HCT116 (cell line): ENCODE measurements at regions not wholly inside any gene's neighbourhood (a gene's known extent, or its start where the extent isn't known, plus 50 kb on each side); places are given as distances from the start of the nearest gene placed in this dataset.

ENCODE experiments used
- ATAC-seq: fragments of 200-7000 bp; cut with Tn5 transposase; 2 replicates; pipeline ENCODE4 v1.9.1; 2020; ENCODE audit warnings: mild to moderate bottlenecking, moderate library complexity
- BruUV-seq: library from RNA; stranded (reverse); fragments of 400-500 nt; replicated peaks from 2 replicates; lab custom pipeline; 2021; lab: Mats Ljungman, UMichigan
- CTCF ChIA-PET: fragments of 300-600 bp; sonication (Branson Sonifier 250); formaldehyde crosslinking; loops from one replicate; lab custom pipeline; 2021; ENCODE audit warnings: antibody characterized with exemption; lab: Charles Lee
- POLR2A ChIA-PET: fragments of 300-600, 350-600 bp; sonication (Branson Sonifier 250); formaldehyde crosslinking; loops from one replicate; lab custom pipeline; 2021; ENCODE audit warnings: antibody characterized with exemption; lab: Charles Lee
- RAD21 ChIA-PET, 2 experiments: fragments of 300-600 bp; sonication (Branson Sonifier 250); formaldehyde crosslinking; loops; one replicate each; lab custom pipeline; 2023; ENCODE audit warnings: low total read pairs in 2 of 2; ENCODE audit not compliant: uncharacterized antibody in 2 of 2, unreplicated experiment in 2 of 2, low non-redundant PET in 1 of 2; lab: Charles Lee
- DNase-seq: peaks from one replicate; pipeline ENCODE4 v3.0.0-alpha.2; 2010; ENCODE audit warnings: low read depth, low spot score
- H2AFZ ChIP-seq: fragments of 200-600 bp; shearing (Covaris generic), sonication (generic); 2 replicates; pipeline ENCODE4 v1.6.1; 2017; ENCODE audit warnings: low read depth, mixed run types, mixed read lengths, antibody characterized with exemption, low read length; ENCODE audit not compliant: poor library complexity, severe bottlenecking
- H3K27ac ChIP-seq: 2 replicates; pipeline ENCODE4 v1.5.1; 2012; ENCODE audit warnings: low read depth, low read length
- H3K27me3 ChIP-seq: fragments of 200-600 bp; sonication (generic); 2 replicates; pipeline ENCODE4 v1.6.1; 2016; ENCODE audit warnings: mixed run types, low read length, mixed read lengths; ENCODE audit not compliant: insufficient read depth
- H3K36me3 ChIP-seq, 2 experiments: fragments of 200-500 bp in 1 of 2; fragments of 200-600 bp in 1 of 2; sonication (Bioruptor generic) in 1 of 2; sonication (generic) in 1 of 2; 2 replicates each; pipeline versions ENCODE4 v1.5.1 to v1.6.1; 2014 to 2016; ENCODE audit warnings: low read length in 2 of 2, inconsistent platforms in 1 of 2, mixed read lengths in 1 of 2, mixed run types in 1 of 2; ENCODE audit not compliant: insufficient read depth in 2 of 2, control insufficient read depth in 1 of 2
- H3K4me1 ChIP-seq, 2 experiments: fragments of 200-600 bp in 1 of 2; sonication (generic) in 1 of 2; 2 replicates each; pipeline versions ENCODE4 v1.5.1 to v1.6.1; 2012 to 2017; ENCODE audit warnings: low read length in 2 of 2, inconsistent platforms in 1 of 2, mild to moderate bottlenecking in 1 of 2, mixed read lengths in 1 of 2, mixed run types in 1 of 2, moderate library complexity in 1 of 2; ENCODE audit not compliant: insufficient read depth in 2 of 2, control insufficient read depth in 1 of 2
- H3K4me2 ChIP-seq: fragments of 200-600 bp; sonication (generic); 2 replicates; pipeline ENCODE4 v1.6.1; 2017; ENCODE audit warnings: mixed run types, low read length, mixed read lengths
- H3K4me3 ChIP-seq, 2 experiments: fragments of 200-600 bp in 1 of 2; sonication (generic) in 1 of 2; replicated peaks in 1 of 2; 2 replicates each; pipeline ENCODE4 v1.5.1; 2011 to 2016; ENCODE audit warnings: low read length in 2 of 2, control low read depth in 1 of 2, low read depth in 1 of 2, mild to moderate bottlenecking in 1 of 2, mixed read lengths in 1 of 2, mixed run types in 1 of 2
- H3K79me2 ChIP-seq: fragments of 200-600 bp; sonication (generic); 2 replicates; pipeline ENCODE4 v1.6.1; 2017; ENCODE audit warnings: mild to moderate bottlenecking, mixed run types, low read length, moderate library complexity, mixed read lengths; ENCODE audit not compliant: insufficient read depth
- H3K9ac ChIP-seq: fragments of 200-600 bp; sonication (generic); 2 replicates; pipeline ENCODE4 v1.6.1; 2016; ENCODE audit warnings: low read length, mixed read lengths
- H3K9me2 ChIP-seq: fragments of 200-600 bp; sonication (generic), shearing (Covaris generic); 2 replicates; pipeline ENCODE4 v1.6.1; 2017; ENCODE audit warnings: mixed run types, mild to moderate bottlenecking, moderate library complexity; ENCODE audit not compliant: insufficient read depth
- H3K9me3 ChIP-seq, 2 experiments: fragments of 200-500 bp in 1 of 2; fragments of 200-600 bp in 1 of 2; sonication (Bioruptor generic) in 1 of 2; sonication (generic) in 1 of 2; 2 replicates each; pipeline ENCODE4 v1.6.1; 2014 to 2017; ENCODE audit warnings: low read length in 2 of 2, mixed read lengths in 2 of 2, inconsistent platforms in 1 of 2, low read depth in 1 of 2, mild to moderate bottlenecking in 1 of 2, mixed run types in 1 of 2, moderate library complexity in 1 of 2; ENCODE audit not compliant: control insufficient read depth in 1 of 2, insufficient read depth in 1 of 2
- H4K20me1 ChIP-seq: fragments of 200-600 bp; sonication (generic), shearing (Covaris generic); 2 replicates; pipeline ENCODE4 v1.6.1; 2017; ENCODE audit warnings: mixed run types, mild to moderate bottlenecking, moderate library complexity; ENCODE audit not compliant: insufficient read depth
- CBX3 ChIP-seq: IDR thresholded peaks from 2 replicates; pipeline ENCODE4 v1.6.1; 2012; ENCODE audit warnings: low read depth
- CEBPB ChIP-seq: IDR thresholded peaks from 2 replicates; pipeline ENCODE4 v1.6.1; 2012; ENCODE audit warnings: low read depth
- EGR1 ChIP-seq: IDR thresholded peaks from 2 replicates; pipeline ENCODE4 v1.6.1; 2012; ENCODE audit warnings: low read depth
- ELF1 ChIP-seq: IDR thresholded peaks from 2 replicates; pipeline ENCODE4 v1.6.1; 2012; ENCODE audit warnings: low read depth, borderline replicate concordance
- EZH2 ChIP-seq: fragments of 200-600 bp; sonication (generic); IDR thresholded peaks from 2 replicates; pipeline ENCODE4 v1.6.1; 2017; ENCODE audit warnings: antibody characterized with exemption, mixed run types
- FOSL1 ChIP-seq: IDR thresholded peaks from 2 replicates; pipeline ENCODE4 v1.6.1; 2012; ENCODE audit warnings: low read depth
- JUND ChIP-seq: IDR thresholded peaks from 2 replicates; pipeline ENCODE4 v1.6.1; 2012
- RAD21 ChIP-seq: IDR thresholded peaks from 2 replicates; pipeline ENCODE4 v1.6.1; 2012; ENCODE audit warnings: low read depth, mild to moderate bottlenecking
- SP1 ChIP-seq: IDR thresholded peaks from 2 replicates; pipeline ENCODE4 v1.6.1; 2012; ENCODE audit warnings: low read depth
- TCF7L2 ChIP-seq: IDR thresholded peaks from 2 replicates; pipeline ENCODE4 v1.7.0; 2011; ENCODE audit warnings: borderline replicate concordance, inconsistent platforms; ENCODE audit not compliant: insufficient read depth, insufficient read length; ENCODE audit errors: extremely low read depth
- YY1 ChIP-seq: IDR thresholded peaks from 2 replicates; pipeline ENCODE4 v1.6.1; 2011; ENCODE audit warnings: low read length, low read depth, moderate library complexity, mild to moderate bottlenecking; ENCODE audit not compliant: insufficient replicate concordance; ENCODE audit errors: extremely low read depth
- ZFX ChIP-seq: fragments of 450-650 bp; IDR thresholded peaks from 2 replicates; pipeline ENCODE4 v1.6.1; 2017
- ZNF274 ChIP-seq: fragments of 200-500 bp; sonication (Bioruptor generic); IDR thresholded peaks from 2 replicates; pipeline ENCODE4 v1.6.1; 2014; ENCODE audit warnings: mild to moderate bottlenecking, low read depth, low read length, inconsistent platforms
- intact Hi-C: fragments of 100-400 bp; cut with micrococcal nuclease; formaldehyde crosslinking; loops from 2 replicates; pipeline ENCODE4 v1.10.0; 2022
- TF ChIP-seq, protein P1 (sequence below): IDR thresholded peaks from 2 replicates; pipeline ENCODE4 v1.6.1; 2012; ENCODE audit warnings: low read depth
- TF ChIP-seq, protein P2 (sequence below): IDR thresholded peaks from 2 replicates; pipeline ENCODE4 v1.6.1; 2011; ENCODE audit warnings: mild to moderate bottlenecking, low read length, moderate library complexity; ENCODE audit not compliant: insufficient replicate concordance; ENCODE audit errors: extremely low read depth
- TF ChIP-seq, protein P3 (sequence below): IDR thresholded peaks from 2 replicates; pipeline ENCODE4 v1.6.1; 2012
- TF ChIP-seq, protein P4 (sequence below): IDR thresholded peaks from 2 replicates; pipeline ENCODE4 v1.6.1; 2012
- TF ChIP-seq, protein P5 (sequence below), 3 experiments: fragments of 200-600 bp in 1 of 3; sonication (generic) in 1 of 3; IDR thresholded peaks in 2 of 3; conservative IDR thresholded peaks in 1 of 3; 2 replicates each; pipeline ENCODE4 v1.5.1; 2012 to 2017; ENCODE audit warnings: low read depth in 2 of 3, low read length in 2 of 3, antibody characterized with exemption in 1 of 3, borderline replicate concordance in 1 of 3, control low read depth in 1 of 3, mild to moderate bottlenecking in 1 of 3, mixed read lengths in 1 of 3, mixed run types in 1 of 3, moderate library complexity in 1 of 3; ENCODE audit not compliant: insufficient read depth in 1 of 3

- RAD21 ChIA-PET = no interaction called here
- intact Hi-C loops = no loop called here
- no peak for ATAC-seq
- H3K9me2 ChIP-seq = no peaks in the 10 kb centered on the region
- H3K9me3 ChIP-seq = no peaks in the 10 kb centered on the region
- POLR2A ChIA-PET = no interaction called here
- no peaks in the 10 kb centered on the region for H3K4me1 ChIP-seq
- H3K36me3 ChIP-seq = no peaks in the 10 kb centered on the region
- no TSS peak for BruUV-seq
- no peak overlapping the region for H3K4me3 ChIP-seq
- CTCF ChIA-PET = no interaction called here
- H2AFZ ChIP-seq = no peak overlapping the region
- H3K27me3 ChIP-seq = no peaks in the 10 kb centered on the region
- H4K20me1 ChIP-seq = no peaks in the 10 kb centered on the region
- DNase-seq = no peak
- no peak overlapping the region for H3K4me2 ChIP-seq
- no peaks in the 10 kb centered on the region for H3K79me2 ChIP-seq
- no peak overlapping the region for H3K27ac ChIP-seq
- TF ChIP-seq, protein P1, sequence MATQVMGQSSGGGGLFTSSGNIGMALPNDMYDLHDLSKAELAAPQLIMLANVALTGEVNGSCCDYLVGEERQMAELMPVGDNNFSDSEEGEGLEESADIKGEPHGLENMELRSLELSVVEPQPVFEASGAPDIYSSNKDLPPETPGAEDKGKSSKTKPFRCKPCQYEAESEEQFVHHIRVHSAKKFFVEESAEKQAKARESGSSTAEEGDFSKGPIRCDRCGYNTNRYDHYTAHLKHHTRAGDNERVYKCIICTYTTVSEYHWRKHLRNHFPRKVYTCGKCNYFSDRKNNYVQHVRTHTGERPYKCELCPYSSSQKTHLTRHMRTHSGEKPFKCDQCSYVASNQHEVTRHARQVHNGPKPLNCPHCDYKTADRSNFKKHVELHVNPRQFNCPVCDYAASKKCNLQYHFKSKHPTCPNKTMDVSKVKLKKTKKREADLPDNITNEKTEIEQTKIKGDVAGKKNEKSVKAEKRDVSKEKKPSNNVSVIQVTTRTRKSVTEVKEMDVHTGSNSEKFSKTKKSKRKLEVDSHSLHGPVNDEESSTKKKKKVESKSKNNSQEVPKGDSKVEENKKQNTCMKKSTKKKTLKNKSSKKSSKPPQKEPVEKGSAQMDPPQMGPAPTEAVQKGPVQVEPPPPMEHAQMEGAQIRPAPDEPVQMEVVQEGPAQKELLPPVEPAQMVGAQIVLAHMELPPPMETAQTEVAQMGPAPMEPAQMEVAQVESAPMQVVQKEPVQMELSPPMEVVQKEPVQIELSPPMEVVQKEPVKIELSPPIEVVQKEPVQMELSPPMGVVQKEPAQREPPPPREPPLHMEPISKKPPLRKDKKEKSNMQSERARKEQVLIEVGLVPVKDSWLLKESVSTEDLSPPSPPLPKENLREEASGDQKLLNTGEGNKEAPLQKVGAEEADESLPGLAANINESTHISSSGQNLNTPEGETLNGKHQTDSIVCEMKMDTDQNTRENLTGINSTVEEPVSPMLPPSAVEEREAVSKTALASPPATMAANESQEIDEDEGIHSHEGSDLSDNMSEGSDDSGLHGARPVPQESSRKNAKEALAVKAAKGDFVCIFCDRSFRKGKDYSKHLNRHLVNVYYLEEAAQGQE = no peak
- TF ChIP-seq CBX3 (no peak), EGR1 (no peak), SP1 (no peak), RAD21 (no peak), ZNF274 (no peak), CEBPB (no peak), YY1 (no peak), TCF7L2 (no peak), FOSL1 (no peak), EZH2 (no peak), JUND (no peak), ELF1 (no peak), ZFX (no peak)
- TF ChIP-seq, protein P2, sequence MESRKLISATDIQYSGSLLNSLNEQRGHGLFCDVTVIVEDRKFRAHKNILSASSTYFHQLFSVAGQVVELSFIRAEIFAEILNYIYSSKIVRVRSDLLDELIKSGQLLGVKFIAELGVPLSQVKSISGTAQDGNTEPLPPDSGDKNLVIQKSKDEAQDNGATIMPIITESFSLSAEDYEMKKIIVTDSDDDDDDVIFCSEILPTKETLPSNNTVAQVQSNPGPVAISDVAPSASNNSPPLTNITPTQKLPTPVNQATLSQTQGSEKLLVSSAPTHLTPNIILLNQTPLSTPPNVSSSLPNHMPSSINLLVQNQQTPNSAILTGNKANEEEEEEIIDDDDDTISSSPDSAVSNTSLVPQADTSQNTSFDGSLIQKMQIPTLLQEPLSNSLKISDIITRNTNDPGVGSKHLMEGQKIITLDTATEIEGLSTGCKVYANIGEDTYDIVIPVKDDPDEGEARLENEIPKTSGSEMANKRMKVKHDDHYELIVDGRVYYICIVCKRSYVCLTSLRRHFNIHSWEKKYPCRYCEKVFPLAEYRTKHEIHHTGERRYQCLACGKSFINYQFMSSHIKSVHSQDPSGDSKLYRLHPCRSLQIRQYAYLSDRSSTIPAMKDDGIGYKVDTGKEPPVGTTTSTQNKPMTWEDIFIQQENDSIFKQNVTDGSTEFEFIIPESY = no peak
- TF ChIP-seq, protein P3, sequence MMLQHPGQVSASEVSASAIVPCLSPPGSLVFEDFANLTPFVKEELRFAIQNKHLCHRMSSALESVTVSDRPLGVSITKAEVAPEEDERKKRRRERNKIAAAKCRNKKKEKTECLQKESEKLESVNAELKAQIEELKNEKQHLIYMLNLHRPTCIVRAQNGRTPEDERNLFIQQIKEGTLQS = no peak
- TF ChIP-seq, protein P4, sequence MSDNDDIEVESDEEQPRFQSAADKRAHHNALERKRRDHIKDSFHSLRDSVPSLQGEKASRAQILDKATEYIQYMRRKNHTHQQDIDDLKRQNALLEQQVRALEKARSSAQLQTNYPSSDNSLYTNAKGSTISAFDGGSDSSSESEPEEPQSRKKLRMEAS = no peak
- TF ChIP-seq, protein P5, sequence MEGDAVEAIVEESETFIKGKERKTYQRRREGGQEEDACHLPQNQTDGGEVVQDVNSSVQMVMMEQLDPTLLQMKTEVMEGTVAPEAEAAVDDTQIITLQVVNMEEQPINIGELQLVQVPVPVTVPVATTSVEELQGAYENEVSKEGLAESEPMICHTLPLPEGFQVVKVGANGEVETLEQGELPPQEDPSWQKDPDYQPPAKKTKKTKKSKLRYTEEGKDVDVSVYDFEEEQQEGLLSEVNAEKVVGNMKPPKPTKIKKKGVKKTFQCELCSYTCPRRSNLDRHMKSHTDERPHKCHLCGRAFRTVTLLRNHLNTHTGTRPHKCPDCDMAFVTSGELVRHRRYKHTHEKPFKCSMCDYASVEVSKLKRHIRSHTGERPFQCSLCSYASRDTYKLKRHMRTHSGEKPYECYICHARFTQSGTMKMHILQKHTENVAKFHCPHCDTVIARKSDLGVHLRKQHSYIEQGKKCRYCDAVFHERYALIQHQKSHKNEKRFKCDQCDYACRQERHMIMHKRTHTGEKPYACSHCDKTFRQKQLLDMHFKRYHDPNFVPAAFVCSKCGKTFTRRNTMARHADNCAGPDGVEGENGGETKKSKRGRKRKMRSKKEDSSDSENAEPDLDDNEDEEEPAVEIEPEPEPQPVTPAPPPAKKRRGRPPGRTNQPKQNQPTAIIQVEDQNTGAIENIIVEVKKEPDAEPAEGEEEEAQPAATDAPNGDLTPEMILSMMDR (IDR thresholded peaks at IDR 0.05 in 2 of 3, conservative IDR thresholded peaks at IDR 0.05 in 1 of 3; ENCODE audit: borderline replicate concordance in 1 of 3, insufficient read depth in 1 of 3, low read depth in 2 of 3, low read length in 2 of 3) = no peak
- no peak overlapping the region for H3K9ac ChIP-seq
Measured at GRCh38 chrX:63417649-63418048, 66.5 kb upstream of the SPIN4 start.
